ENCODE measurements at regions not wholly inside any gene's neighbourhood (a gene's known extent, or its start where the extent isn't known, plus 50 kb on each side); places are given as distances from the start of the nearest gene placed in this dataset.

DNA sequence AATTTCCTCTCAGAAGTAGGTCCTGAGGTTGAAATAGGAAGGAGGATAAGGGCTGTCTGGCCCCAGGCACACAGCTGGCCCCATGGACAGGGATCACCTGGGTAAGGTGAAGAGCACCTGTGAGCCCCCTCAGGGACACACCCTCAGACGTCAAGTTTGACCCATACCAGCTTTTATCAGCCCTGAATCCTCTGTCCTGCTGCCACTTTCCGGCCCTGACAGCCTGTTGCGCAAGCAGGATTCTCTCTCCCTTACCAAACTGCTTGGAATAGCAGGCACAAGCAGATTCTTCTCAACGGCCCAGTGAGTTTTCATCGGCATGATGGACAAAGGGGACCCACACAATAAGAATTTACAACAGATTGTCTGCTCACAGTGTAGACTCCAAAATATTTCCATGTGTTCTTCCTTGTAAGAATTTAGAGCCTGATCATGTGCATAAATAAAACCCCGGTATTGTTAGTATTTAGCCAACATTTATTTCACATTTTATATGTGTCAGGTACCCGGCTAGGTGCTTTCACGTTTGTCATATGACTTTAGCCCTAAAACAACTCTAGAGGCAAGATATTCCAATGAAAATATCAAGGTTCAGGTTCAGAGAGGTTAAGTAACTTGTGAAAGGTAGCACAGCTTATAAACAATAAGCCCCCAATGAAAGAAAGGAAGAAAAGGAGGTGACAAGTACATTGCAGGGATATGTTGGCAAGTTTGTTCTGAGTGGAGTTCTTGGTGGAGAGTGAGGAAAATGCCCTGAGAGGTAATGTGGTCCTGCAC, 107.2 kb upstream of the KIT start:
- TF ChIP-seq, protein P1, sequence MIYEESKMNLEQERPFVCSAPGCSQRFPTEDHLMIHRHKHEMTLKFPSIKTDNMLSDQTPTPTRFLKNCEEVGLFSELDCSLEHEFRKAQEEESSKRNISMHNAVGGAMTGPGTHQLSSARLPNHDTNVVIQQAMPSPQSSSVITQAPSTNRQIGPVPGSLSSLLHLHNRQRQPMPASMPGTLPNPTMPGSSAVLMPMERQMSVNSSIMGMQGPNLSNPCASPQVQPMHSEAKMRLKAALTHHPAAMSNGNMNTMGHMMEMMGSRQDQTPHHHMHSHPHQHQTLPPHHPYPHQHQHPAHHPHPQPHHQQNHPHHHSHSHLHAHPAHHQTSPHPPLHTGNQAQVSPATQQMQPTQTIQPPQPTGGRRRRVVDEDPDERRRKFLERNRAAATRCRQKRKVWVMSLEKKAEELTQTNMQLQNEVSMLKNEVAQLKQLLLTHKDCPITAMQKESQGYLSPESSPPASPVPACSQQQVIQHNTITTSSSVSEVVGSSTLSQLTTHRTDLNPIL (CRISPR knock-in tag; IDR thresholded peaks at IDR 0.05; ENCODE audit: low read depth), result no peak
- TF ChIP-seq ZNF70 (CRISPR knock-in tag; IDR thresholded peaks at IDR 0.05) (no peak), ZFP3 (CRISPR knock-in tag; IDR thresholded peaks at IDR 0.05) (no peak), GLIS3 (CRISPR knock-in tag; IDR thresholded peaks at IDR 0.05) (no peak), RARB (CRISPR knock-in tag; IDR thresholded peaks at IDR 0.05) (no peak), CSDC2 (CRISPR knock-in tag; IDR thresholded peaks at IDR 0.05) (no peak), TCF4 (CRISPR knock-in tag; IDR thresholded peaks at IDR 0.05; ENCODE audit: borderline replicate concordance) (no peak), SNAI2 (CRISPR knock-in tag; IDR thresholded peaks at IDR 0.05) (no peak), ARNTL (CRISPR knock-in tag; IDR thresholded peaks at IDR 0.05; ENCODE audit: borderline replicate concordance, low read depth) (no peak), ISL1 (CRISPR knock-in tag; IDR thresholded peaks at IDR 0.05) (no peak), TOX (CRISPR knock-in tag; IDR thresholded peaks at IDR 0.05; ENCODE audit: borderline replicate concordance) (no peak)
- TF ChIP-seq, protein P2, sequence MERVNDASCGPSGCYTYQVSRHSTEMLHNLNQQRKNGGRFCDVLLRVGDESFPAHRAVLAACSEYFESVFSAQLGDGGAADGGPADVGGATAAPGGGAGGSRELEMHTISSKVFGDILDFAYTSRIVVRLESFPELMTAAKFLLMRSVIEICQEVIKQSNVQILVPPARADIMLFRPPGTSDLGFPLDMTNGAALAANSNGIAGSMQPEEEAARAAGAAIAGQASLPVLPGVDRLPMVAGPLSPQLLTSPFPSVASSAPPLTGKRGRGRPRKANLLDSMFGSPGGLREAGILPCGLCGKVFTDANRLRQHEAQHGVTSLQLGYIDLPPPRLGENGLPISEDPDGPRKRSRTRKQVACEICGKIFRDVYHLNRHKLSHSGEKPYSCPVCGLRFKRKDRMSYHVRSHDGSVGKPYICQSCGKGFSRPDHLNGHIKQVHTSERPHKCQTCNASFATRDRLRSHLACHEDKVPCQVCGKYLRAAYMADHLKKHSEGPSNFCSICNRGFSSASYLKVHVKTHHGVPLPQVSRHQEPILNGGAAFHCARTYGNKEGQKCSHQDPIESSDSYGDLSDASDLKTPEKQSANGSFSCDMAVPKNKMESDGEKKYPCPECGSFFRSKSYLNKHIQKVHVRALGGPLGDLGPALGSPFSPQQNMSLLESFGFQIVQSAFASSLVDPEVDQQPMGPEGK (CRISPR knock-in tag; IDR thresholded peaks at IDR 0.05; ENCODE audit: borderline replicate concordance), result no peak
- TF ChIP-seq, protein P3, sequence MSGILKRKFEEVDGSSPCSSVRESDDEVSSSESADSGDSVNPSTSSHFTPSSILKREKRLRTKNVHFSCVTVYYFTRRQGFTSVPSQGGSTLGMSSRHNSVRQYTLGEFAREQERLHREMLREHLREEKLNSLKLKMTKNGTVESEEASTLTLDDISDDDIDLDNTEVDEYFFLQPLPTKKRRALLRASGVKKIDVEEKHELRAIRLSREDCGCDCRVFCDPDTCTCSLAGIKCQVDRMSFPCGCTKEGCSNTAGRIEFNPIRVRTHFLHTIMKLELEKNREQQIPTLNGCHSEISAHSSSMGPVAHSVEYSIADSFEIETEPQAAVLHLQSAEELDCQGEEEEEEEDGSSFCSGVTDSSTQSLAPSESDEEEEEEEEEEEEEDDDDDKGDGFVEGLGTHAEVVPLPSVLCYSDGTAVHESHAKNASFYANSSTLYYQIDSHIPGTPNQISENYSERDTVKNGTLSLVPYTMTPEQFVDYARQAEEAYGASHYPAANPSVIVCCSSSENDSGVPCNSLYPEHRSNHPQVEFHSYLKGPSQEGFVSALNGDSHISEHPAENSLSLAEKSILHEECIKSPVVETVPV (CRISPR knock-in tag; IDR thresholded peaks at IDR 0.05), result no peak

Data from SK-N-SH treated with all-trans-retinoic acid at 6 μM for 48 hours (cell line).